SU-DHL-6 (cell line): ENCODE measurements at regions not wholly inside any gene's neighbourhood (a gene's known extent, or its start where the extent isn't known, plus 50 kb on each side); places are given as distances from the start of the nearest gene placed in this dataset.

Source experiments
- EZH2phosphoT487 ChIP-seq: fragments of 200-600 bp; sonication (generic), shearing (Covaris generic); conservative IDR thresholded peaks from 2 replicates; pipeline ENCODE4 v1.6.1; 2018; ENCODE audit warnings: mild to moderate bottlenecking, antibody characterized with exemption, low read length, moderate library complexity, mixed read lengths
- TF ChIP-seq, protein P1 (sequence below): fragments of 200-600 bp; sonication (generic); IDR thresholded peaks from one replicate; pipeline ENCODE4 v1.5.1; 2017; ENCODE audit warnings: antibody characterized with exemption, mild to moderate bottlenecking, low read length, moderate library complexity; ENCODE audit not compliant: insufficient read depth, poor library complexity, severe bottlenecking

DNA sequence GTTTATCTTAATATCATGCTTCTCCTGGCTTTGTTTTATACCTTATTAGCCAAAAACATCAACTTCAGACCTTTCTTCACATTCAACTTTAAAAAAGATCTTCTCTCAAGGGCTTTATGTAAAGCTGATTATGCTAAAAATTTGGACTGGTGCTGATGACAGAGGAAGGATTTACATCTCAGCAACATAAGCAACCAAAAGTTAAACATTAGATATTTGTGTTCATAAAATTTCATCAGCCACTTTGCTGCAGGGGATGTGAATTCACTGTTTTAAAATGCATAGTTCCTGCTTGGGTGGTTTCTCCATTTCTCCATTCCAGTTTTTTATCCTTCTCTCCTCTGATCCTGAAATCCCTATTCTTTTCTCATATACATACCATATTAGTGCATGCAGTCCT, 398.6 kb upstream of the DDI1 start:
- TF ChIP-seq, protein P1, sequence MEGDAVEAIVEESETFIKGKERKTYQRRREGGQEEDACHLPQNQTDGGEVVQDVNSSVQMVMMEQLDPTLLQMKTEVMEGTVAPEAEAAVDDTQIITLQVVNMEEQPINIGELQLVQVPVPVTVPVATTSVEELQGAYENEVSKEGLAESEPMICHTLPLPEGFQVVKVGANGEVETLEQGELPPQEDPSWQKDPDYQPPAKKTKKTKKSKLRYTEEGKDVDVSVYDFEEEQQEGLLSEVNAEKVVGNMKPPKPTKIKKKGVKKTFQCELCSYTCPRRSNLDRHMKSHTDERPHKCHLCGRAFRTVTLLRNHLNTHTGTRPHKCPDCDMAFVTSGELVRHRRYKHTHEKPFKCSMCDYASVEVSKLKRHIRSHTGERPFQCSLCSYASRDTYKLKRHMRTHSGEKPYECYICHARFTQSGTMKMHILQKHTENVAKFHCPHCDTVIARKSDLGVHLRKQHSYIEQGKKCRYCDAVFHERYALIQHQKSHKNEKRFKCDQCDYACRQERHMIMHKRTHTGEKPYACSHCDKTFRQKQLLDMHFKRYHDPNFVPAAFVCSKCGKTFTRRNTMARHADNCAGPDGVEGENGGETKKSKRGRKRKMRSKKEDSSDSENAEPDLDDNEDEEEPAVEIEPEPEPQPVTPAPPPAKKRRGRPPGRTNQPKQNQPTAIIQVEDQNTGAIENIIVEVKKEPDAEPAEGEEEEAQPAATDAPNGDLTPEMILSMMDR = no peak
- no peak for TF ChIP-seq EZH2phosphoT487
